ENCODE measurements at regions not wholly inside any gene's neighbourhood (a gene's known extent, or its start where the extent isn't known, plus 50 kb on each side); places are given as distances from the start of the nearest gene placed in this dataset.

DNA sequence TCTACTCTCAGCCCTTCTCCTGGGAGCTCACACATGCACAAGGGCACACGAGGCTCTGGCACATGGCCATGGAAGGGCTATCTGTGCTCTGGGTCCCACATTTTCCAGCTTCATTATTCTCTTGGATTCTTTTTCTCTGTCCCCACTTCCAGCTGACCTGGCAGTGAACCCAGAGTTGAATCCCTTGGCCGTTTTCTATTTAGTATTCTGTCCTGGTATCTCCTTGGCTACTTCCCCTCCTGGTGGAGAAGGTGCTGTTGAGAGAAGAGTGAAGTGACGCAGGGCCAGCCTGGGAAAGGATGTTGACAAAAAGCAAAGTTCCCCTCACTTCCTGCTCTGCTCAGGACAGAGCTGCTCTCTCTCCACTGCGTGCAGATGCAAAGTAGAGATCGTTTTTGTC, 303.1 kb downstream of the IRS2 start:
- H3K27me3 ChIP-seq (ENCODE audit: insufficient read depth, low read length, poor library complexity, severe bottlenecking): no peaks in the 10 kb centered on the region
- no peaks in the 10 kb centered on the region for H3K36me3 ChIP-seq (ENCODE audit: insufficient read depth, low read length)
- H3K27me3 Mint-ChIP-seq: peaks cover 0 to 7% of the 10 kb centered on the region in 2 donors
- no peak overlapping the region for H3K4me3 ChIP-seq (ENCODE audit: low read length)
- no peak overlapping the region for H3K4me3 Mint-ChIP-seq
- no peak overlapping the region for H3K27ac Mint-ChIP-seq
- DNase-seq: no peak
- POLR2A ChIA-PET: no interaction called here
- H3K9me3 ChIP-seq (ENCODE audit: low read length): no peaks in the 10 kb centered on the region
- H3K36me3 Mint-ChIP-seq: no peaks in the 10 kb centered on the region
- no peak overlapping the region for H3K27ac ChIP-seq (ENCODE audit: low read depth, low read length)
- no peaks in the 10 kb centered on the region for H3K4me1 Mint-ChIP-seq
- CTCF ChIA-PET: no interaction called here
- no peaks in the 10 kb centered on the region for H3K4me1 ChIP-seq (ENCODE audit: insufficient read depth, low read length)
- no peaks in the 10 kb centered on the region for H3K9me3 Mint-ChIP-seq

DNA sequence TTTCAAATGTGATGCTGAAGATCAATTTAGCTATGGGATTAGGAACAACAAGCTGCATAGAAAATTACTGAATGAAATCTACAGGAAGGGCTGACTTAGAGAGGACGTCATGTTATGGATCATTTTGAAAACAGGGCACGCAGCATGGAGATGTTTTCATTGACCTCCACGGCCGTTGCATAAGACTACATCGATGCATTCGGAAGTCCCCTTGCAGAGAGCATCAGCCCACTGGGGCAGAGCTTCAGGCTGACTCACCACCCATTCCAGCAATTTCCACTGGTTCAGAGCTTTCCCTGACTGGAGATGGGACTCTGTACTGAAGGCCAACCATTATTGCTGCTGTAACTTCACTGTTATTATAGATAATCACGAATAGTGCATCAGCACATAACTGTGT, 305.3 kb downstream of the IRS2 start:
- DNase-seq: no peak
- Mint-ChIP-seq H3K4me1 (no peaks in the 10 kb centered on the region), H3K36me3 (no peaks in the 10 kb centered on the region), H3K27me3 (peaks cover 0 to 3% of the 10 kb centered on the region in 2 donors), H3K9me3 (no peaks in the 10 kb centered on the region), H3K27ac (no peak overlapping the region), H3K4me3 (no peak overlapping the region)
- no peaks in the 10 kb centered on the region for H3K9me3 ChIP-seq (ENCODE audit: low read length)
- POLR2A ChIA-PET: no interaction called here
- CTCF ChIA-PET: no interaction called here
- no peaks in the 10 kb centered on the region for H3K36me3 ChIP-seq (ENCODE audit: insufficient read depth, low read length)
- H3K4me3 ChIP-seq (ENCODE audit: low read length): no peak overlapping the region
- no peaks in the 10 kb centered on the region for H3K4me1 ChIP-seq (ENCODE audit: insufficient read depth, low read length)
- no peak overlapping the region for H3K27ac ChIP-seq (ENCODE audit: low read depth, low read length)
- H3K27me3 ChIP-seq (ENCODE audit: insufficient read depth, low read length, poor library complexity, severe bottlenecking): no peaks in the 10 kb centered on the region

DNA sequence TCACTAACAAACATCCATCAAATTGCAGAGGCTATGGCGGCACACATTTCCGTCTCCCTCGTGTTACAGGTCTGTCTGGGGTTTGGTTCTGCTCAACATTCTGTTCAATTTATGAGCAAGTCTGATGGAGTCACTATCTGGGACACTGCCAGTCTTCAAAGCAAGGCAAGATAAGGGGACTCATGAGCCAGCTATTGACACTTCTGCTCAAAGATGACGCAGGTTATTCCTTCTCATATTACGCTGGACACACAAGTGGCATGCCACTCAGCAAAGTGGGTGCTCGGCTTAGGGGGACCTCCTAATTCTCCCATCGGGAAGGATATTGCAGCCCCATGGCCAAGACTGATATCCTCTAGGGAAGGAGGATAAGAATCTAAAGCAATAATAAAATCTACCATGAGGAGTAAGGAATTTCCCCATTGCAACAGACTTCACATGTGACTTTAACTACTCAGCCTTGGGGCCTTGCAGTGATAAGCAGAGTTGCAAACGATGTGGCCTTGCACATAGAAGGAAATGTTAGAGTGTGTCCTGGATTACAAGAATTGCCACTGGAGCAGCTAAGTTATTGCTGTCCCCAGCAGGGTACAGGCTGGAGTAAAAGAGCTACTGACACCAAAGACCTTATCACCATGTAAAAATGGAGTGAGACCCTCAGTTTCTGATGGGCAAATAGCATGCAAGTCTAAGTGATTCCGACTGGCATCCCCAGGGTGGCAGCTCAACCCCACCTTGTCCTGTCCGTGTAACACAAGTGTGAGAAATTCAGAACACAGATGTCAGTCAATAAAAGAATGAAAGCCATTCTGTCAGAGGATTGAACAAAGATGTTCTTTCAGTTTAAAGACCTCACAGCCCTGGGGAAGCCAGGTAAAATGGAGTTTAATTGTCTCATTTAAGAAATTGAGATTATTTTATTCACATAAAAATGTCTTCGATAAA, 306.1 kb downstream of the IRS2 start:
- Mint-ChIP-seq H3K36me3 (no peaks in the 10 kb centered on the region), H3K9me3 (no peaks in the 10 kb centered on the region), H3K4me1 (no peaks in the 10 kb centered on the region), H3K4me3 (no peak overlapping the region), H3K27ac (no peak overlapping the region), H3K27me3 (peaks cover 0 to 3% of the 10 kb centered on the region in 2 donors)
- Histone ChIP-seq H3K27ac (ENCODE audit: low read depth, low read length) (no peak overlapping the region), H3K4me1 (ENCODE audit: insufficient read depth, low read length) (no peaks in the 10 kb centered on the region), H3K4me3 (ENCODE audit: low read length) (no peak overlapping the region), H3K27me3 (ENCODE audit: insufficient read depth, low read length, poor library complexity, severe bottlenecking) (no peaks in the 10 kb centered on the region), H3K9me3 (ENCODE audit: low read length) (no peaks in the 10 kb centered on the region), H3K36me3 (ENCODE audit: insufficient read depth, low read length) (no peaks in the 10 kb centered on the region)
- POLR2A ChIA-PET: no interaction called here
- CTCF ChIA-PET: no interaction called here
- DNase-seq: no peak

DNA sequence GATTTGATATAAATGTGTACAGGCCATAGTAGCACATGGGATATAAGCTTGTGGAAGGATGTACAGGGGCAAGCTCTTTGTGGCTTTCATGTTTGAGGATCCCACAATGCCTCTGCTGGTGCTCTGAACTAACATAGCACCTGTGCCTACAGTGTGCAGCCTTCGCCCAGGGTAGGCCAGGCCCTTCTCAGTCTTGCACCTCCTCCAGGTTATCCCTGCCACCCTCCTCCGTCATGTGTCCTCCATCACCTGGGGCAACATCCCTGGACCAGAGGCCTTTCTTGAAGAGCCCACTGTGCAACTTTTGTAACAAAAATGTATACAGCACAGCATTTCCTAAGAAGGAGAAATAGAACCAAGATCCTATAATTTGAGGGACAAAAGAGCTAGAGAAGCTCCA, 306.8 kb downstream of the IRS2 start:
- Histone ChIP-seq H3K27ac (ENCODE audit: low read depth, low read length) (no peak overlapping the region), H3K9me3 (ENCODE audit: low read length) (no peaks in the 10 kb centered on the region), H3K4me3 (ENCODE audit: low read length) (no peak overlapping the region), H3K36me3 (ENCODE audit: insufficient read depth, low read length) (no peaks in the 10 kb centered on the region), H3K4me1 (ENCODE audit: insufficient read depth, low read length) (no peaks in the 10 kb centered on the region), H3K27me3 (ENCODE audit: insufficient read depth, low read length, poor library complexity, severe bottlenecking) (no peaks in the 10 kb centered on the region)
- no peaks in the 10 kb centered on the region for H3K9me3 Mint-ChIP-seq
- no peak for DNase-seq
- CTCF ChIA-PET: no interaction called here
- no peak overlapping the region for H3K27ac Mint-ChIP-seq
- H3K4me1 Mint-ChIP-seq: no peaks in the 10 kb centered on the region
- H3K36me3 Mint-ChIP-seq: no peaks in the 10 kb centered on the region
- POLR2A ChIA-PET: no interaction called here
- peaks cover 0 to 3% of the 10 kb centered on the region in 2 donors for H3K27me3 Mint-ChIP-seq
- H3K4me3 Mint-ChIP-seq: no peak overlapping the region

DNA sequence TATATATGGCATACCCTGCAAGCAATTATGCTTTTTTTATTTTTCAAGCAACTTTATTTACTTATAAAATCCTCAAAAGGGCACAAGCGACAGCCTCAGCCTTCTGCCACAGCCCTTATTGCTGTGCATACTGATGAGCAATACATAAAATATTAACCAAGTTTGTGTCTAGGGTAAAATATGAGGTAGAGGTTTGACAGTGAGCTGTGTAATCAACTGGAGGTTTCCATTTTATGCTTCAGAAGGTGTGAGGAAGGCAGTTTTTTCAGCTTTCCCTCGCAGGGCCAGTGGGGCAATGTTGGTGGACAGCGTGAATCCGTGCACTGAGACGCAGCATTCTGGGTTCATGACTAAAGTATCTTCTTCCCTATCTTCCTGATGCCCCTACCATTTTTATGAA, 310.4 kb downstream of the IRS2 start:
- CTCF ChIA-PET: no interaction called here
- H3K4me3 ChIP-seq (ENCODE audit: low read length): no peak overlapping the region
- H3K4me1 ChIP-seq (ENCODE audit: insufficient read depth, low read length): no peaks in the 10 kb centered on the region
- no peaks in the 10 kb centered on the region for H3K9me3 ChIP-seq (ENCODE audit: low read length)
- Mint-ChIP-seq H3K4me1 (no peaks in the 10 kb centered on the region), H3K9me3 (no peaks in the 10 kb centered on the region), H3K36me3 (no peaks in the 10 kb centered on the region), H3K4me3 (no peak overlapping the region), H3K27ac (no peak overlapping the region), H3K27me3 (peaks cover 0 to 3% of the 10 kb centered on the region in 2 donors)
- DNase-seq: no peak
- H3K36me3 ChIP-seq (ENCODE audit: insufficient read depth, low read length): no peaks in the 10 kb centered on the region
- no peak overlapping the region for H3K27ac ChIP-seq (ENCODE audit: low read depth, low read length)
- H3K27me3 ChIP-seq (ENCODE audit: insufficient read depth, low read length, poor library complexity, severe bottlenecking): no peaks in the 10 kb centered on the region
- POLR2A ChIA-PET: no interaction called here

DNA sequence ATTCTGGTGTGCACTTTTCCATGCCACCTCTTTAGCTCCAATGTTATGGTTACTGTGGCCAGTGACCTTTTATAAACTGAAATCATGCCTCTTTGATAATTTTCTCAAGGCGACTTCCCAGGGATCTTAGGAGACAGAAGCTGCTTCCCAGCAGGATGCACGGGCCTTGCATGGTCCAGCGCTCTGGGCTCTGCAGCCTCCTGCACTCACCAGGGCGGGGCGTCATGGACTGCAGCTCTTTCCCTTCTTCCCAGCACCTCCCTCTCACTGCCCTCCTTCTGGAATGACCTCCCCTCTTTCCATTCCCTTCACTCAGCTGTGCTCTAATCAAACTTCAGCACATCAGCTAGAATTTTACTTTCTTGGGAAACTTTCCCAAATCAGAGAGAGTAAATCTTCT, 318.3 kb downstream of the IRS2 start:
- H3K27ac Mint-ChIP-seq: no peak overlapping the region
- ChIA-PET POLR2A (no interaction called here), CTCF (no interaction called here)
- H3K27me3 Mint-ChIP-seq: no peaks in the 10 kb centered on the region
- no peaks in the 10 kb centered on the region for H3K9me3 ChIP-seq (ENCODE audit: low read length)
- peaks cover 5 to 12% (median 9%) of the 10 kb centered on the region in 5 donors for H3K9me3 Mint-ChIP-seq
- H3K36me3 ChIP-seq (ENCODE audit: insufficient read depth, low read length): no peaks in the 10 kb centered on the region
- no peaks in the 10 kb centered on the region for H3K4me1 ChIP-seq (ENCODE audit: insufficient read depth, low read length)
- DNase-seq: no peak
- no peaks in the 10 kb centered on the region for H3K36me3 Mint-ChIP-seq
- H3K27ac ChIP-seq (ENCODE audit: low read depth, low read length): no peak overlapping the region
- no peak overlapping the region for H3K4me3 Mint-ChIP-seq
- H3K4me3 ChIP-seq (ENCODE audit: low read length): no peak overlapping the region
- H3K4me1 Mint-ChIP-seq: no peaks in the 10 kb centered on the region
- H3K27me3 ChIP-seq (ENCODE audit: insufficient read depth, low read length, poor library complexity, severe bottlenecking): no peaks in the 10 kb centered on the region

DNA sequence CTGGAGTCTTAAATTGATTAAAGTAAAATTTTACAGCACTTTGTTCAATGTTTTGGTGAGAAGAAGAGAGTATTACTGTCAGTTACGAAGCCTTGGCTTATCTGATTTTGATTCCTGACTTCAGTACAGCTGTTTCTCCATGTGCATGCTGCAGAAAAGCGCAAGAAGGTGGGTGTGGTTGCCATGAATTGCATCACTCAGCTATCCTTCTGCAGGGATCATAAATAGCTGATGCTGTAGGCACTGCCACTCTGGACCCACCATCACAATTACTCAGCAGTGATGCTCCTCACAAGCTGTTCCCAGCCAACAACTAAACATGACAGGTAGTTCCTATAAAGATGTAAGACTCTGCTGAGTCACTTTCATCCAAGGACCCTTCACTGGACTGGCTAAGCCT, 321.2 kb downstream of the IRS2 start:
- Mint-ChIP-seq H3K27me3 (no peaks in the 10 kb centered on the region), H3K4me3 (no peak overlapping the region), H3K36me3 (no peaks in the 10 kb centered on the region), H3K9me3 (peaks cover 5 to 30% (median 20%) of the 10 kb centered on the region in 5 donors), H3K4me1 (no peaks in the 10 kb centered on the region), H3K27ac (no peak overlapping the region)
- H3K9me3 ChIP-seq (ENCODE audit: low read length): no peaks in the 10 kb centered on the region
- no peak overlapping the region for H3K27ac ChIP-seq (ENCODE audit: low read depth, low read length)
- H3K36me3 ChIP-seq (ENCODE audit: insufficient read depth, low read length): no peaks in the 10 kb centered on the region
- no peaks in the 10 kb centered on the region for H3K4me1 ChIP-seq (ENCODE audit: insufficient read depth, low read length)
- no peak for DNase-seq
- H3K27me3 ChIP-seq (ENCODE audit: insufficient read depth, low read length, poor library complexity, severe bottlenecking): no peaks in the 10 kb centered on the region
- ChIA-PET POLR2A (no interaction called here), CTCF (no interaction called here)
- H3K4me3 ChIP-seq (ENCODE audit: low read length): no peak overlapping the region

DNA sequence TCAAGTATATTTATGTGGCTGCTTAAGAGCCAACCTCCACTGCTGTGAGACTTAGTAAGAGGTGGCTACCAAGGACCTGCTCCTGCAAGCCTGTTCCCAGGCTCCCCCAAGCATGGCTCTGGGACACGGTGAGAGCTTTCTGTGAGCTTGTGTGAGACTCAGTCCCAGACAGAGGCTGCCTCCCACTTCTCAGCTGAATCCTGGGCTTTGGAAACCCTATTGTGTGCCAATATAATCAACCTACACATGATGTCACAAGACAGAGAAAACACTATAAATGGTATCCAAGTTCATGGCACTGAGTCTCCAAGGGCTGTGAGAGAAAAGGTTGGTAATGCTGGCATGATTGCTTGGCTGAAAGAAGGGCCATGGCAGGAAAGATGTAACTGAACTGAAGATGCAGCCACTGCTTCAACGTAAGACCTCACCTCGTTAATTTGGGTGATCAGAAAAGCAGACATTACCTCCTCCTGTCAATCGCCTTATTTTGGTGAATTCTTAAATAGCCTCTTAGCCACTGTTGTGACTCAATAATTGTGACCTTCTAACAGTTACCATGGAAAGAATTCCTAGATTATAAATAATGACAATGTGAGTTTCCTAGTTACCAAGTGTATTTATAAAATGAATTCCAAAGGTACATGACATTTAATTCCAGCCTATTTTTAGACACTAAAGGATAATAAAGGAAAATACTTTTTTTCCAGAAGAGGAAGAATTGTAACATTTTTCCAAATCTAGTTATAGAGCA, 332.0 kb downstream of the IRS2 start:
- H3K4me3 Mint-ChIP-seq: no peak overlapping the region
- Histone ChIP-seq H3K4me3 (ENCODE audit: low read length) (no peak overlapping the region), H3K36me3 (ENCODE audit: insufficient read depth, low read length) (no peaks in the 10 kb centered on the region), H3K27ac (ENCODE audit: low read depth, low read length) (no peak overlapping the region), H3K27me3 (ENCODE audit: insufficient read depth, low read length, poor library complexity, severe bottlenecking) (no peaks in the 10 kb centered on the region), H3K9me3 (ENCODE audit: low read length) (no peaks in the 10 kb centered on the region), H3K4me1 (ENCODE audit: insufficient read depth, low read length) (no peaks in the 10 kb centered on the region)
- H3K4me1 Mint-ChIP-seq: no peaks in the 10 kb centered on the region
- ChIA-PET POLR2A (no interaction called here), CTCF (no interaction called here)
- no peak overlapping the region for H3K27ac Mint-ChIP-seq
- no peak for DNase-seq
- peaks cover 0 to 4% (median 0%) of the 10 kb centered on the region in 5 donors for H3K9me3 Mint-ChIP-seq
- H3K36me3 Mint-ChIP-seq: no peaks in the 10 kb centered on the region
- H3K27me3 Mint-ChIP-seq: peaks cover 0 to 4% of the 10 kb centered on the region in 2 donors

Data from CD8-positive, alpha-beta memory T cell (primary cell).